AG09319 (cell line): ENCODE measurements at regions not wholly inside any gene's neighbourhood (a gene's known extent, or its start where the extent isn't known, plus 50 kb on each side); places are given as distances from the start of the nearest gene placed in this dataset.

ENCODE experiments used
- DNase-seq: peaks from one replicate; pipeline ENCODE4 v3.0.0-alpha.2; 2010; ENCODE audit warnings: low read depth; ENCODE audit errors: extremely low read depth
- CTCF ChIP-seq: IDR thresholded peaks from 2 replicates; pipeline ENCODE4 v1.5.1; 2011; ENCODE audit warnings: low read depth, mild to moderate bottlenecking, inconsistent platforms, low read length, moderate library complexity

GRCh38 chrX:117010243-117010642 is 547.5 kb upstream of the CT83 start:
- no peak for TF ChIP-seq CTCF
- DNase-seq = no peak

- DNase-seq = no peak
Observed at GRCh38 chrX:117002981-117003380, 540.2 kb upstream of the CT83 start.

DNA sequence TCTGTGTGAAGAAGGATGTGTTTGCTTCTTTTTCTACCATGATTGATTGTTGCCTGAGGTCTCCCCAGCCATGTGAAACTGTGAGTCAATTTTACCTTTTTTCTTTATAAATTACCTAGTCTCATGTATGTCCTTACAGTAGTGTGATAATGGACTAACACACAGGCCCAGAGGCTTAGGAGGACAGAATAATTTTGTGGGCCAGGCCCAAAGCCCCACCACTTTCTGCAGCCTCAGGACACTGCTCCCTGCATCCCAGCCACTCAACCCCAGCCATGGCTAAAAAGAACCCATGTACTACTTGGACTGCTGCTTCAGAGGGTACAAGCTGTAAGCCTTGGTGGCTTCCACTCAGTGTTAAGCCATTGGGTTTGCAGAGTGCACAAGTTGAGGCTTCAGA is 512.7 kb upstream of the CT83 start:
- no peak for DNase-seq

More at GRCh38 chrX:117002981-117003380, 540.2 kb upstream of the CT83 start:
- no peak for TF ChIP-seq CTCF

DNA sequence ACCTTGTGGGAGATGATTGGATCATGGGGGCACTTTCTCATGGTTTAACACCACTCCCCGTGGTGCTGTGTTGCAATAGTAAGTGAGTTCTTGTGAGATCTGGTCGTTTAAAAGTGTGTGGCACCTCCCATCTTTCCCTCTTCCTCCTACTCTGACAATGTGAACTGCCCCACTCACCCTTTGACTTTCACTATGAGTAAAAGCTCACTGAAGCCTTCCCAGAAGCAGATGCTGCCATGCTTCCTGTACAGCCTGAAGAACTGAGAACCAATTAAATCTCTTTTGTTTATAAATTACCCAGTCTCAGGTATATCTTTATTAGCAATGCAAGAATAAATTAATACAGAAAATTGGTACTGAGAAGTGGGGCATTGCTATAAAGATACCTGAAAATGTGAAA is 509.6 kb upstream of the CT83 start:
- TF ChIP-seq CTCF = no peak
- no peak for DNase-seq

More for the DNA sequence above, 512.7 kb upstream of the CT83 start:
- no peak for TF ChIP-seq CTCF

- DNase-seq = no peak
- peak; percentile 35 for TF ChIP-seq CTCF
Observed at GRCh38 chrX:116961872-116962582, 499.3 kb upstream of the CT83 start.

GRCh38 chrX:116930311-116930710 is 467.5 kb upstream of the CT83 start:
- TF ChIP-seq CTCF = no peak
- no peak for DNase-seq

DNA sequence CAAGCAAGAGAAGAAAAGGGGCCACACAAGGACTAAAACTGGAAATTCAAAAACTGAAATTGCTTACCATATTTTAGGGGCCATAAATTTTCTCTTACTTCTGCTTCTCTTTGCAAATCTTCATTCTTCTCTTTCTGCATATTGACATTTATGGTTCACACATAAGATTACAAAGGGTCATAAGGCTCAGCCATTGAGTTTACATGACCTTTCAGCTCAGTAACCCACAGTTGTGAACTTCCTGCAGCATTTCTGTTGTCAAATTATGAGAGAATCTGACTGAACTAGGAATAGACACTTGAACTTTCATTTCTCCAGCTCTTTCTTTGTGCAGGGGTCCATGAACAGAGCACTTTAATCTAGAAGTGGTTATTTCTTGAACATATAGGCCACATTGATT is 434.8 kb upstream of the CT83 start:
- TF ChIP-seq CTCF = no peak
- no peak for DNase-seq
